ENCODE measurements at regions not wholly inside any gene's neighbourhood (a gene's known extent, or its start where the extent isn't known, plus 50 kb on each side); places are given as distances from the start of the nearest gene placed in this dataset.

- H3K4me3 ChIP-seq (ENCODE audit: low read depth, low read length): no peak overlapping the region
- POLR2A ChIA-PET: no interaction called here
Measured at GRCh38 chr4:136007991-136008390, 1524.3 kb downstream of the PCDH18 start.

GRCh38 chr4:136002316-136002715 is 1530.0 kb downstream of the PCDH18 start:
- H3K9me3 ChIP-seq (ENCODE audit: control insufficient read depth, insufficient read depth, low read length): no peaks in the 10 kb centered on the region
- H3K27me3 ChIP-seq (ENCODE audit: control insufficient read depth, insufficient read depth, low read length): no peaks in the 10 kb centered on the region
- H3K4me3 ChIP-seq (ENCODE audit: low read depth, low read length): no peak overlapping the region
- CTCF ChIA-PET: no interaction called here
- POLR2A ChIA-PET: no interaction called here
- DNase-seq (ENCODE audit: low read depth, low spot score): no peak
- H3K27ac ChIP-seq (ENCODE audit: low read depth, low read length): no peak overlapping the region
- TF ChIP-seq CTCF (IDR thresholded peaks at IDR 0.05; ENCODE audit: low read depth, low read length): no peak

More at GRCh38 chr4:136007991-136008390, 1524.3 kb downstream of the PCDH18 start:
- Histone ChIP-seq H3K27ac (ENCODE audit: low read depth, low read length) (no peak overlapping the region), H3K9me3 (ENCODE audit: control insufficient read depth, insufficient read depth, low read length) (peaks cover 8% of the 10 kb centered on the region), H3K27me3 (ENCODE audit: control insufficient read depth, insufficient read depth, low read length) (no peaks in the 10 kb centered on the region)
- no peak for DNase-seq (ENCODE audit: low read depth, low spot score)
- TF ChIP-seq CTCF (IDR thresholded peaks at IDR 0.05; ENCODE audit: low read depth, low read length): no peak
- CTCF ChIA-PET: no interaction called here

- H3K27ac ChIP-seq (ENCODE audit: low read depth, low read length): no peak overlapping the region
- no peaks in the 10 kb centered on the region for H3K9me3 ChIP-seq (ENCODE audit: control insufficient read depth, insufficient read depth, low read length)
- no peak for TF ChIP-seq CTCF (IDR thresholded peaks at IDR 0.05; ENCODE audit: low read depth, low read length)
- ChIA-PET POLR2A (no interaction called here), CTCF (no interaction called here)
- DNase-seq (ENCODE audit: low read depth, low spot score): no peak
- no peaks in the 10 kb centered on the region for H3K27me3 ChIP-seq (ENCODE audit: control insufficient read depth, insufficient read depth, low read length)
- H3K4me3 ChIP-seq (ENCODE audit: low read depth, low read length): no peak overlapping the region
Measured at GRCh38 chr4:136001791-136002190, 1530.5 kb downstream of the PCDH18 start.

DNA sequence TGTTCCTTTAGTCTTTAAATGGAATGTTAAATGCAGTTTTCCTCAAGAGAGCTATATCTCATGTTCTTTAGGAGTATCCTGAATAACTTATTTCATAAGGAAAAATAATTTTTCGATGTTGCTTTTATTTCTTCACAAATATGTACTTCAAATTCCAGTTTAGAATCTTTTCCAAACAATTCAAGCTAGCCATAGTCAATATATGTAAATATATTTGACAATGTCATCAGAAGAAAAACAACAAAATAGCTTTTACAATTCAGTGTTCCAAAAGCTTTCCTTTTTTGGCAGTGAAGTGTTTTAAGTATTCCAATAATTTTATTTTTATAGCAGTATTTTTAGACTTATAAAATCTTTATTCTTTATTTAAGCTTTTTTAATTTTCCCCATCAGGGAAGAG is 1532.0 kb downstream of the PCDH18 start:
- TF ChIP-seq CTCF (IDR thresholded peaks at IDR 0.05; ENCODE audit: low read depth, low read length): no peak
- CTCF ChIA-PET: no interaction called here
- no peak overlapping the region for H3K27ac ChIP-seq (ENCODE audit: low read depth, low read length)

GRCh38 chr4:135994360-135994759 is 1537.9 kb downstream of the PCDH18 start:
- H3K27me3 ChIP-seq (ENCODE audit: control insufficient read depth, insufficient read depth, low read length): no peaks in the 10 kb centered on the region
- no peak overlapping the region for H3K27ac ChIP-seq (ENCODE audit: low read depth, low read length)
- CTCF ChIA-PET: no interaction called here
- H3K4me3 ChIP-seq (ENCODE audit: low read depth, low read length): no peak overlapping the region
- POLR2A ChIA-PET: no interaction called here
- H3K9me3 ChIP-seq (ENCODE audit: control insufficient read depth, insufficient read depth, low read length): no peaks in the 10 kb centered on the region
- TF ChIP-seq CTCF (IDR thresholded peaks at IDR 0.05; ENCODE audit: low read depth, low read length): no peak
- no peak for DNase-seq (ENCODE audit: low read depth, low spot score)

More for the DNA sequence above, 1532.0 kb downstream of the PCDH18 start:
- Histone ChIP-seq H3K27me3 (ENCODE audit: control insufficient read depth, insufficient read depth, low read length) (no peaks in the 10 kb centered on the region), H3K4me3 (ENCODE audit: low read depth, low read length) (no peak overlapping the region), H3K9me3 (ENCODE audit: control insufficient read depth, insufficient read depth, low read length) (no peaks in the 10 kb centered on the region)
- no peak for DNase-seq (ENCODE audit: low read depth, low spot score)
- POLR2A ChIA-PET: no interaction called here
